Peyer's patch (tissue), 4 donors: ENCODE measurements at regions not wholly inside any gene's neighbourhood (a gene's known extent, or its start where the extent isn't known, plus 50 kb on each side); places are given as distances from the start of the nearest gene placed in this dataset.

Experiments
- POLR2A ChIP-seq, 2 donors: fragments of 450-650 bp; IDR thresholded peaks; one replicate each; pipeline ENCODE4 v1.5.1; 2017; ENCODE audit warnings: antibody characterized with exemption in 2 of 2, mild to moderate bottlenecking in 2 of 2, moderate library complexity in 2 of 2
- TF ChIP-seq, protein P1 (sequence below), 6 experiments: fragments of 450-650 bp in 4 of 6; fragments of 200-600 bp in 2 of 6; sonication (generic) in 1 of 6; IDR thresholded peaks; one replicate each; pipeline ENCODE4 v1.5.1; 2017 to 2019; ENCODE audit warnings: antibody characterized with exemption in 6 of 6, mild to moderate bottlenecking in 3 of 6, moderate library complexity in 1 of 6

DNA sequence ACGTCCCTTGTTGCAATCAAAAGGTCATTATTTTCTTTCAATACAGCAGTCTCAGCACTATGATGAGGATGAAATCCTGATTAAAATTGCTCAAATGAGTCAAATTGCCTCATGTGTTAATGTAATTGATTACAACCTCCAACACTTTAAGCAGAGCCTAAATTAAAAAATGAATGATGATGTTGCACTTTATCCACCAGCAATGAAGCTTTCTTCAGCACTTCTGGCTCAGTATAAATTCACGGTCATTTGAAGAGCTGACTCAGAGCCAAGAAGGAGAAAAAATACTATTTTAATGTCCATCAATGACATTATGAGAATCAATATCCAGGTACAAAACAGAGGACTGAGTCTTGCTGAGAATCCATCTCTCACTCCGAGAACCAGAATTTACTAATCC lies 792.6 kb upstream of the ATXN8OS start:
- TF ChIP-seq, protein P1, sequence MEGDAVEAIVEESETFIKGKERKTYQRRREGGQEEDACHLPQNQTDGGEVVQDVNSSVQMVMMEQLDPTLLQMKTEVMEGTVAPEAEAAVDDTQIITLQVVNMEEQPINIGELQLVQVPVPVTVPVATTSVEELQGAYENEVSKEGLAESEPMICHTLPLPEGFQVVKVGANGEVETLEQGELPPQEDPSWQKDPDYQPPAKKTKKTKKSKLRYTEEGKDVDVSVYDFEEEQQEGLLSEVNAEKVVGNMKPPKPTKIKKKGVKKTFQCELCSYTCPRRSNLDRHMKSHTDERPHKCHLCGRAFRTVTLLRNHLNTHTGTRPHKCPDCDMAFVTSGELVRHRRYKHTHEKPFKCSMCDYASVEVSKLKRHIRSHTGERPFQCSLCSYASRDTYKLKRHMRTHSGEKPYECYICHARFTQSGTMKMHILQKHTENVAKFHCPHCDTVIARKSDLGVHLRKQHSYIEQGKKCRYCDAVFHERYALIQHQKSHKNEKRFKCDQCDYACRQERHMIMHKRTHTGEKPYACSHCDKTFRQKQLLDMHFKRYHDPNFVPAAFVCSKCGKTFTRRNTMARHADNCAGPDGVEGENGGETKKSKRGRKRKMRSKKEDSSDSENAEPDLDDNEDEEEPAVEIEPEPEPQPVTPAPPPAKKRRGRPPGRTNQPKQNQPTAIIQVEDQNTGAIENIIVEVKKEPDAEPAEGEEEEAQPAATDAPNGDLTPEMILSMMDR (IDR thresholded peaks at IDR 0.05), result no peak
- TF ChIP-seq POLR2A (IDR thresholded peaks at IDR 0.05), result no peak
